ENCODE measurements at regions not wholly inside any gene's neighbourhood (a gene's known extent, or its start where the extent isn't known, plus 50 kb on each side); places are given as distances from the start of the nearest gene placed in this dataset.

GRCh38 chr21:31503939-31504338 is 155.6 kb upstream of the SOD1 start:
- DNase-seq (ENCODE audit: insufficient read length, low spot score) = no peak
- no peak for FAIRE-seq

DNA sequence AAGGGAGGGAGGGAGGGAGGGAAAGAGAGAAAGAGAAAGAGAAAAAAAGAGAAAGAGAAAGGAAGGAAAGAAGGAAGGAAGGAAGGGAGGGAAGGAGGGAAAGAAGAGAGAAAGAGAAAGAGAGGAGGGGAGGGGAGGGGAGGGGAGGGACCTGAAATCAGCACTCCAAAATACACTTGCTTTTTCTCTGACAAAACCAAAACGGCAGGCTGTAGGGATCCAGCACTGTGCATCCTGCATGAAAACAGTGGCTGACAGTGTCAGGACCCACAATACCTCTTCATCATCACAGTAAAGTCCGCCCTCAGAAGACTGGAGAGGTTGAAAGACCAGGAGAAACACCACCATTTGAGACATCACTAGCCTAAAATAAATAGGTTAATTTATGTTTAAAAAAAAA is 156.0 kb upstream of the SOD1 start:
- DNase-seq (ENCODE audit: insufficient read length, low spot score) (no peak), FAIRE-seq (no peak)

- no peak for DNase-seq (ENCODE audit: insufficient read length, low spot score)
- no peak for FAIRE-seq
These were observed 156.9 kb upstream of the SOD1 start for GRCh38 chr21:31502537-31503143.

DNA sequence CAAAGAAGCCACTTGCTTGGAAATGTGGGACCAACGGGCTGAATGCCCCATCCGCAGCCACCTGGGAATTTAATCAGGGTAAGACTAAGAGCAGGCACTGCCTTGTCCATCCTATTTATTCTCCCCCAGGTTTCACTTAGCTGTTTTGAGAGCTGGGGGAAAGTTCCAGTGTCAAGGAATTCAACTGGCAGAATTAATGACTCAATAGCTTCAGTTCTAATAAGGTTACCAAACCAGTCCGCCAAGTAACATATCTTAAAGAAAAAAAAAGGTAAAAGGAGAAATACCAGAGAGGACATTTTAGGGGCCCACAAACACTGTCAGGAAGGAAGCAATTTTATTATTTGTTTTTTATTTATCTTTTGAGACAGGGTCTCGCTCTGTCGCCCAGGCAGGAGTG is 157.6 kb upstream of the SOD1 start:
- DNase-seq (ENCODE audit: insufficient read length, low spot score) = no peak
- FAIRE-seq = no peak

- FAIRE-seq = no peak
These were observed 156.9 kb upstream of the TIAM1 start for GRCh38 chr21:31500982-31501381.

GRCh38 chr21:31500071-31500470 is 156.0 kb upstream of the TIAM1 start:
- no peak for DNase-seq (ENCODE audit: insufficient read length, low spot score)
- no peak for FAIRE-seq

More at GRCh38 chr21:31500982-31501381, 156.9 kb upstream of the TIAM1 start:
- DNase-seq (ENCODE audit: insufficient read length, low spot score) = no peak

- FAIRE-seq (no peak), DNase-seq (ENCODE audit: insufficient read length, low spot score) (no peak)
These were observed 154.9 kb upstream of the TIAM1 start for GRCh38 chr21:31498985-31499384.

DNA sequence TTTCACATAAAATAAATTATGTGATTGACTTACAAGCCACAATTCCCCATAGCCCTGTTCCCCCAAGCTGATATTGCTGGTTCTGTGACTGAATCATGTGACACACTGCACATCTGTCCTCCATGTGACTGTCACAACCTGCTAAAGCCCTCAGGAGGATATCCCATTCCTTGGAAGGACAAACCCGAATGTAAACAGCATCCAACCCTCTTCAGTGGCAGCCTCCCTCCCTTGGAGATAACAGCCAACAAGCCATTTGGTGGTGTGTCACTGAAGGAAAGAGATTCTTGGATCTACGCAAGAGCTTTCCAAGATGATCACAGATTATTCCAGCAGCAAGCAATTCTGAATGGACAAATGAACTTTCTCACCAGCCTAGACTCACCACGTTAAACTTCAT is 153.9 kb upstream of the TIAM1 start:
- DNase-seq (ENCODE audit: insufficient read length, low spot score) (no peak), FAIRE-seq (no peak)

GRCh38 chr21:31493350-31493880 is 149.4 kb upstream of the TIAM1 start:
- DNase-seq (ENCODE audit: insufficient read length, low spot score) (no peak), FAIRE-seq (no peak)

GRCh38 chr21:31491617-31492016 is 147.6 kb upstream of the TIAM1 start:
- DNase-seq (ENCODE audit: insufficient read length, low spot score) (no peak), FAIRE-seq (no peak)

- DNase-seq (ENCODE audit: insufficient read length, low spot score) (no peak), FAIRE-seq (no peak)
These were observed 146.4 kb upstream of the TIAM1 start for GRCh38 chr21:31490443-31490842.

DNA sequence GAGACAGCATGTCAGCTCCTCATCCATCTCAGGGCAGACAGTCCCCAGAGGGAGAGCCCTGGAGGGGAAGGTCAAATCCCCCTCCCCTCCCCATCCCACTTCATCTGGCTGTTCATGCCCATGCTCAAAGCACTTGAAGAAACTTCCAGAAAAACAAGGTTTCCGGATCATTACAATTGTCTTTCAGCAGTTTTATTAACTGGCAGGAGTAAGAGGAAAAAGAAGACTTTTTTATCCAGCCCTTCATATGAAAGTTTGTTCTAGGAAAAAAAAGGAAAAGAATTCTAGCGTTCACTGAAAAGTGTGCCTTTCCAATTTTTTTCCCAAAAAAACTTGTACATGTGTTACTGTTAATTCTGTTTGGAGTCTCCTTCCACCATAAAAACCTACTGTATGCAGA is 145.7 kb upstream of the TIAM1 start:
- DNase-seq (ENCODE audit: insufficient read length, low spot score) (no peak), FAIRE-seq (no peak)

DNA sequence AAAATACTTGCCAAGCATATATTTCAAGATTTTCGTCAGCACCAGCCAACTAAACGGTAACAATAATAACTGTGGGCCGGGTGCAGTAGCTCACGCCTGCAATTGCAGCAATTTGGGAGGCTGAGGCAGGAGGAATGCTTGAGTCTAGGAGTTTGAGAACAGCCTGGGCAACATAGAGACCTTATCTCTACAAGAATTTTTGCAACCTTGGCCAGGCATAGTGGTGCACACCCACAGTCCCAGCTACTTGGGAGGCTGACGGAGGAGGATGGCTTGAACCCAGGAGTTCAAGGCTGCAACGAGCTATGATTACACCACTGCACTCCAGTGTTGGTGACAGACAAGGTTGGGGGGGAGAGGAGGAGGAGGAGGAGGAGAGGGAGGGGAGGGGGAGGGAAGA is 145.0 kb upstream of the TIAM1 start:
- FAIRE-seq = no peak
- no peak for DNase-seq (ENCODE audit: insufficient read length, low spot score)

GRCh38 chr21:31484219-31484618 is 140.2 kb upstream of the TIAM1 start:
- DNase-seq (ENCODE audit: insufficient read length, low spot score) (no peak), FAIRE-seq (no peak)

DNA sequence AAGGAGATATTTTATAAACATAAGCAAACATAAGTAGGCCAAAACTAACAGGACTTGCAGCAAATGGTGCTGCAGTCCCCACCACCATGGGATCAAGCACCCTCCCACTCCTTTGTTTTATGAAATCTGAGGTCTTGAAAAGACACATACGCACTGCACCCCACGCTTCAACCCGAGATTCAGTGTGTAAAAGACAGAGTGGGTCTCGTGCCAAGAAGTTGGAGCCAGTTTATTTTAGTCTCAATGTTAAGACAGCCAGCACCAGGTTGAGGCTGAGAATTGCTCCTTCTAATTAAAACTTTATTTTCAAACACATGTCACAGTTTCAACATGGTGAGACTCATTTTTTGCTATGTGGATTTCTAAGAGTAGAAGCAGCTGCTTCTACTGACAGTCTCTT is 139.1 kb upstream of the TIAM1 start:
- FAIRE-seq = no peak

GRCh38 chr21:31482460-31482859 is 138.4 kb upstream of the TIAM1 start:
- FAIRE-seq (no peak), DNase-seq (ENCODE audit: insufficient read length, low spot score) (no peak)

More for the DNA sequence above, 139.1 kb upstream of the TIAM1 start:
- no peak for DNase-seq (ENCODE audit: insufficient read length, low spot score)

DNA sequence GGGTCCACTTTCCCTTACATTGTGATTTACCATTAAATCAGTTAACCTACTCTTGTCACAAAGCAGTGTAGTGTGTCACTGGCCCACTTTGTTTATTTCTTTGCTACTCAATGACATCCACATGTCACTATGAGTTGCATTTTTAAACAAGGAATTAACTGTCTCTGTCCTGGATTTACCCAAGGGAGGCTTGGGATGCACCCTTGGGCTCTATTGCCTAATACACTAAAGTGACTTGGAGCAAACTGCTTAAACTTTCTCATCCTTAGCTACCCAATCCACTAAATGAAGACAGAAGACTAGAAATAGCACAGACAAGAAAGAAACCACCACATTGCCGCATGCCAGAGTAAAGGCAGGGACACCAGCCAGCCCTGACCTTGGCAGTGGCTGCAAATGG is 136.2 kb upstream of the TIAM1 start:
- no peak for DNase-seq (ENCODE audit: insufficient read length, low spot score)
- no peak for FAIRE-seq

DNA sequence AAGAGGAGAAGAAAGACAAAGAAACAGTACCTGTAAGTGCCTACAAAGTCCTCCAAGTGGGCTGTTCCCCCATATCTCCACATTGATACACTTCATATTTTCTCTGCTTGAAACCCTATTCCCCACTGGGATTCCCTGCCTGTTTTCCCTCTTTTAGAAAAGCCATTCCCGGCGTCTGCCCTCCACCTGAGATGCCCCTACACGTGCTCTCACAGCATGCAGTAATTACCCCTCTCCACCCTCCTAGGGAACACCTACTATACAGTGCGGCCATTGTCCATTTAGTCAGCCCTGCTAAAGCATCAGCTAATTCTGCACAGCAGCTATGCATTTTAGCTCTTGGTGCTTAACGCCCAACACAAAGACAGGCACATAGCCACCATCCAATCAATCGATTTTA is 135.7 kb upstream of the TIAM1 start:
- DNase-seq (ENCODE audit: insufficient read length, low spot score) = no peak

GRCh38 chr21:31479222-31479621 is 135.2 kb upstream of the TIAM1 start:
- no peak for FAIRE-seq
- DNase-seq (ENCODE audit: insufficient read length, low spot score) = no peak

More for the DNA sequence above, 135.7 kb upstream of the TIAM1 start:
- no peak for FAIRE-seq

- no peak for FAIRE-seq
- DNase-seq (ENCODE audit: insufficient read length, low spot score) = no peak
These were observed 132.4 kb upstream of the TIAM1 start for GRCh38 chr21:31476263-31477022.

DNA sequence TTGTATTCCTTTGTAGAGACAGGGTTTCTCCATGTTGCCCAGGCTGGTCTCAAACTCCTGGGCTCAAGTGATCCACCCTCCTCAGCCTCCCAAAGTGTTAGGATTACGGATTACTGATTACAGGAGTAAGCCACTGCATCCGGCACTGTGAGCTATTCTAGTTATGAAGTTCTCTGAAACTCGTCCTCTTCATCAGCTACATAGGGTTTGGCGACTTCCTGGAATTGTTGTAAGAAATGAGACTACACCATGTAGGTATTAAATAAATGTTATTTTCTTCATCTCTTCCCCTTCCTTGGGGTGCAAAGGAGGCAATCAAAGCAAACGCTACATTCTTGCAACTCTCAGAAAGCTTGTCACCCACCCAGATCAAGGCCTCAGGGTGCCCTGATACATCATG is 131.2 kb upstream of the TIAM1 start:
- no peak for FAIRE-seq

DNA sequence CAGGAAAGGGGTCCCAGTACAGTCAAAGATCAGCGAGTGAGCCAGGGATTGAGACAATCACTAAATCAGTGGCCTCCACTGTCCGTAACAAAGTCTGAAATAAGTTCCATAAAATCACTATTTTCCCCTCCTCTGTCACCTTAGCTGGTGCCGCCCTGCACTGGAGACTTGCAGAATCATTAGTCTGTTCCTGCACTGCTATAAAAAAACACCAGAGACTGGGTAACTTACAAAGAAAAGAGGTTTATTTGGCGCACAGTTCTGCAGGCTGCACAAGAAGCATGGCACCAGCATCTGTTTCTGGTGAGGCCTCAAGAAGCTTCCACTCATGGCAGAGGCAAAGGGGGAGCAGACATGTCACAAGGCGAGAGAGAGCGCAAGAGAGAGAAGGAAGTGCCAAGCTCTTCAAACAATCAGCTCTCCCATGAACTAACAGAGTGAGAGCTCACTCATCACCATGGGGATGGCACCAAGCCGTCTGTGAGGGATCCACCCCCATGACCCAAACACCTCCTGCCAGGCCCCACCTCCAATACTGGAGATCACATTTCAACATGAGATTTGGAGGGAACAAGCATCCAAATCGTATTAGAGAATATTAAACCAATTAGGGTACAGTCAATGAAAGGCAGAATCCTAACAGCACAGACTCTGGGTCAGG is 129.8 kb upstream of the TIAM1 start:
- FAIRE-seq (no peak), DNase-seq (ENCODE audit: insufficient read length, low spot score) (no peak)

More for the DNA sequence above, 131.2 kb upstream of the TIAM1 start:
- no peak for DNase-seq (ENCODE audit: insufficient read length, low spot score)
